H9 (cell line): ENCODE measurements at regions not wholly inside any gene's neighbourhood (a gene's known extent, or its start where the extent isn't known, plus 50 kb on each side); places are given as distances from the start of the nearest gene placed in this dataset.

Experiments
- DNase-seq: peaks from one replicate; pipeline ENCODE4 v3.0.0-alpha.2; 2017
- H2AFZ ChIP-seq: one replicate; pipeline ENCODE4 v1.6.1; 2013; ENCODE audit warnings: mild to moderate bottlenecking, low read length, control low read depth, moderate library complexity
- H2AK5ac ChIP-seq: 2 replicates; pipeline ENCODE4 v1.6.1; 2013; ENCODE audit warnings: low read length, control low read depth, mixed read lengths; ENCODE audit not compliant: insufficient read length
- H2BK120ac ChIP-seq: one replicate; pipeline ENCODE4 v1.6.1; 2013; ENCODE audit warnings: low read depth, mild to moderate bottlenecking, low read length, control low read depth, inconsistent platforms; ENCODE audit not compliant: poor library complexity, severe bottlenecking
- H2BK12ac ChIP-seq: 2 replicates; pipeline ENCODE4 v1.6.1; 2013; ENCODE audit warnings: low read length, control low read depth, mixed read lengths, low read depth; ENCODE audit not compliant: insufficient read length
- H2BK15ac ChIP-seq: 2 replicates; pipeline ENCODE4 v1.6.1; 2013; ENCODE audit warnings: low read depth, low read length, control low read depth
- H2BK20ac ChIP-seq: one replicate; pipeline ENCODE4 v1.6.1; 2013; ENCODE audit warnings: low read depth, mild to moderate bottlenecking, low read length, control low read depth, inconsistent platforms; ENCODE audit not compliant: poor library complexity, severe bottlenecking
- H2BK5ac ChIP-seq: 2 replicates; pipeline ENCODE4 v1.6.1; 2013; ENCODE audit warnings: low read length, control low read depth, mixed read lengths; ENCODE audit not compliant: insufficient read length
- H3K14ac ChIP-seq: 2 replicates; pipeline ENCODE4 v1.6.1; 2013; ENCODE audit warnings: low read length, control low read depth; ENCODE audit not compliant: insufficient read depth
- H3K18ac ChIP-seq: 2 replicates; pipeline ENCODE4 v1.6.1; 2013; ENCODE audit warnings: low read depth, mild to moderate bottlenecking, mixed read lengths, low read length, control low read depth; ENCODE audit not compliant: insufficient read length
- H3K23ac ChIP-seq: 2 replicates; pipeline ENCODE4 v1.6.1; 2013; ENCODE audit warnings: low read length, control low read depth, mixed read lengths, low read depth; ENCODE audit not compliant: insufficient read length
- H3K23me2 ChIP-seq: 2 replicates; pipeline ENCODE4 v1.6.1; 2013; ENCODE audit warnings: low read depth, mild to moderate bottlenecking, mixed read lengths, low read length, control low read depth; ENCODE audit not compliant: insufficient read length, poor library complexity, severe bottlenecking
- H3K27ac ChIP-seq: 2 replicates; pipeline ENCODE4 v1.5.1; 2013; ENCODE audit warnings: low read length, control low read depth, mixed read lengths, low read depth; ENCODE audit not compliant: insufficient read length
- H3K27me3 ChIP-seq: 2 replicates; pipeline ENCODE4 v1.6.1; 2013; ENCODE audit warnings: low read length, control low read depth, inconsistent platforms; ENCODE audit not compliant: insufficient read depth
- H3K4ac ChIP-seq: 2 replicates; pipeline ENCODE4 v1.6.1; 2013; ENCODE audit warnings: low read depth, mild to moderate bottlenecking, control low read depth, inconsistent platforms, low read length, moderate library complexity
- H3K4me1 ChIP-seq: 2 replicates; pipeline ENCODE4 v1.6.1; 2013; ENCODE audit warnings: low read length, control low read depth, inconsistent platforms; ENCODE audit not compliant: insufficient read depth
- H3K4me2 ChIP-seq: 2 replicates; pipeline ENCODE4 v1.6.1; 2013; ENCODE audit warnings: low read length, control low read depth, mixed read lengths; ENCODE audit not compliant: insufficient read length, insufficient read depth
- H3K56ac ChIP-seq: 2 replicates; pipeline ENCODE4 v1.6.1; 2013; ENCODE audit warnings: low read depth, mild to moderate bottlenecking, mixed read lengths, low read length, control low read depth; ENCODE audit not compliant: insufficient read length
- H3K79me1 ChIP-seq: 2 replicates; pipeline ENCODE4 v1.6.1; 2013; ENCODE audit warnings: low read depth, mild to moderate bottlenecking, moderate library complexity, low read length, control low read depth, inconsistent platforms; ENCODE audit not compliant: insufficient read depth, poor library complexity, severe bottlenecking
- H3K79me2 ChIP-seq: 2 replicates; pipeline ENCODE4 v1.6.1; 2013; ENCODE audit warnings: low read length, control low read depth, inconsistent platforms; ENCODE audit not compliant: insufficient read depth
- H3K9ac ChIP-seq: 2 replicates; pipeline ENCODE4 v1.6.1; 2013; ENCODE audit warnings: low read length, control low read depth, mixed read lengths; ENCODE audit not compliant: insufficient read length; ENCODE audit errors: extremely low read depth
- H3K9me3 ChIP-seq: one replicate; pipeline ENCODE4 v1.6.1; 2013; ENCODE audit warnings: low read depth, low read length, inconsistent platforms; ENCODE audit not compliant: control insufficient read depth
- H3T11ph ChIP-seq: one replicate; pipeline ENCODE4 v1.6.1; 2013; ENCODE audit warnings: mild to moderate bottlenecking, low read length, control low read depth, inconsistent platforms
- H4K20me1 ChIP-seq: one replicate; pipeline ENCODE4 v1.6.1; 2013; ENCODE audit not compliant: control insufficient read depth, insufficient read length, insufficient read depth
- H4K5ac ChIP-seq: 2 replicates; pipeline ENCODE4 v1.6.1; 2013; ENCODE audit warnings: low read depth, mild to moderate bottlenecking, mixed read lengths, low read length, control low read depth; ENCODE audit not compliant: insufficient read length
- H4K8ac ChIP-seq: replicated peaks from 2 replicates; pipeline ENCODE4 v1.6.1; 2013; ENCODE audit warnings: low read length, control low read depth, mixed read lengths, low read depth; ENCODE audit not compliant: insufficient read length
- H4K91ac ChIP-seq: 2 replicates; pipeline ENCODE4 v1.6.1; 2013; ENCODE audit warnings: low read depth, mild to moderate bottlenecking, moderate library complexity, mixed read lengths, low read length, control low read depth; ENCODE audit not compliant: insufficient read length
- H3K27ac Mint-ChIP-seq, 3 experiments: 2 replicates in 2 of 3; 3 replicates in 1 of 3; pipeline ENCODE4 v1.8.0; 2020 to 2021; ENCODE audit warnings: mixed read lengths in 3 of 3, mild to moderate bottlenecking in 1 of 3, moderate library complexity in 1 of 3
- H3K27me3 Mint-ChIP-seq: 2 replicates; pipeline ENCODE4 v1.8.0; 2021; ENCODE audit warnings: low read depth, mild to moderate bottlenecking, moderate library complexity, mixed read lengths
- H3K36me3 Mint-ChIP-seq, 3 experiments: 2 replicates in 2 of 3; 3 replicates in 1 of 3; pipeline ENCODE4 v1.8.0; 2020 to 2021; ENCODE audit warnings: low read depth in 3 of 3, mixed read lengths in 3 of 3; ENCODE audit not compliant: insufficient read depth in 1 of 3
- H3K4me1 Mint-ChIP-seq, 2 experiments: 2 replicates each; pipeline ENCODE4 v1.8.0; 2020; ENCODE audit warnings: mixed read lengths in 2 of 2
- H3K4me3 Mint-ChIP-seq, 2 experiments: 2 replicates in 1 of 2; 3 replicates in 1 of 2; pipeline ENCODE4 v1.8.0; 2020 to 2021; ENCODE audit warnings: mild to moderate bottlenecking in 2 of 2, mixed read lengths in 2 of 2, moderate library complexity in 1 of 2
- H3K9me3 Mint-ChIP-seq, 2 experiments: 2 replicates in 1 of 2; 3 replicates in 1 of 2; pipeline ENCODE4 v1.8.0; 2020; ENCODE audit warnings: mild to moderate bottlenecking in 2 of 2, mixed read lengths in 2 of 2, moderate library complexity in 1 of 2
- CTCF ChIP-seq: fragments of 200-600 bp; sonication (generic); conservative IDR thresholded peaks from 3 replicates; pipeline ENCODE4 v1.8.0; 2021; ENCODE audit warnings: antibody characterized with exemption, mild to moderate bottlenecking
- WGBS: extraction: QIAGEN DNeasy Blood & Tissue Kit; methylation state at CpG from one replicate; pipeline ENCODE4 v1.1.7; 2013; ENCODE audit warnings: missing lambda C conversion rate, low lambda C conversion rate, mixed read lengths; ENCODE audit not compliant: insufficient read length; ENCODE audit errors: extremely low coverage; 5-methylcytosine and 5-hydroxymethylcytosine counted together

- Histone ChIP-seq H3T11ph (no peak overlapping the region), H2AFZ (no peak overlapping the region), H3K79me1 (no peaks in the 10 kb centered on the region), H3K56ac (no peak overlapping the region), H2BK5ac (no peak overlapping the region), H3K14ac (no peak overlapping the region), H2BK12ac (no peak overlapping the region), H3K79me2 (no peaks in the 10 kb centered on the region), H4K8ac (no peak overlapping the region), H3K9me3 (no peaks in the 10 kb centered on the region), H3K23me2 (no peaks in the 10 kb centered on the region), H3K9ac (no peak overlapping the region), H3K4me2 (no peak overlapping the region), H3K27ac (no peak overlapping the region), H3K27me3 (no peaks in the 10 kb centered on the region), H3K4me1 (no peaks in the 10 kb centered on the region), H4K5ac (no peak overlapping the region), H3K4ac (no peak overlapping the region), H2BK15ac (no peak overlapping the region), H4K91ac (no peak overlapping the region), H2BK120ac (no peak overlapping the region), H2AK5ac (no peak overlapping the region), H3K23ac (no peak overlapping the region), H2BK20ac (no peak overlapping the region), H4K20me1 (no peaks in the 10 kb centered on the region), H3K18ac (no peak overlapping the region)
- Mint-ChIP-seq H3K36me3 (peaks cover 0 to 8% (median 3%) of the 10 kb centered on the region in 3 experiments; a peak in 3 of 7 replicates), H3K27ac (no peak overlapping the region), H3K27me3 (no peaks in the 10 kb centered on the region), H3K4me3 (no peak overlapping the region), H3K4me1 (0 out of 4 replicates have a peak, but pooled peaks cover 0 to 2% of the 10 kb centered on the region in 2 experiments), H3K9me3 (peaks cover 5 to 9% of the 10 kb centered on the region in 2 experiments; a peak in 4 of 5 replicates)
- no peak for TF ChIP-seq CTCF
- DNase-seq = no peak
- WGBS = no CpG with 5 or more reads among the region's 1 CpG
Measured at GRCh38 chr20:11483697-11484096, 434.0 kb upstream of the BTBD3 start.
